ENCODE measurements at regions not wholly inside any gene's neighbourhood (a gene's known extent, or its start where the extent isn't known, plus 50 kb on each side); places are given as distances from the start of the nearest gene placed in this dataset.

DNA sequence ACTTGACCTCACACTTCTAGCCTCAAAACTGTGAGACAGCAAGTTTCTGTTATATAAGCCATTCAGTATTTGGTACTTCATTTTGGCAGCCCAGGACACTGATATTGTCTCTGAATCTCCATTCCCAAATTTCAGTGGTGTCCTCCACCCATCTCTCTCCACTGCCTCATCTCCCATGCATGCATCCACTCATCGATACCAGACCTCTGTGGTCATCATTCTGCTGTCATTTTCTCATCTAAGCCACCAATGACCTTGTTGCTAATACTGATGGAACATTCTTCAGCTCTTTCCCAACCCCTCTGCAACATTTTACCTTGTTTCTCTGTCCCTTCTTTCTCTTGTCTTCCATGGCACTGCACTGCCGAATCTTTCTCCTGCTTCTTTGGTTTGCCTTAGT lies 221.8 kb downstream of the SNX18 start:
- peaks cover 26% of the 10 kb centered on the region for H3F3A ChIP-seq (ENCODE audit: insufficient read depth, low read depth)
- no peak overlapping the region for H3K4me2 ChIP-seq
- peaks cover 43% of the 10 kb centered on the region for H3K4me1 ChIP-seq (replicated peaks; ENCODE audit: insufficient read depth)
- POLR2A ChIA-PET (ENCODE audit: unreplicated experiment), result no interaction called here
- no peak for DNase-seq
- no peaks in the 10 kb centered on the region for H3K27me3 ChIP-seq (ENCODE audit: insufficient read depth, low read depth)
- no peaks in the 10 kb centered on the region for H3K36me3 ChIP-seq (ENCODE audit: low read depth)
- TF ChIP-seq, protein P1, sequence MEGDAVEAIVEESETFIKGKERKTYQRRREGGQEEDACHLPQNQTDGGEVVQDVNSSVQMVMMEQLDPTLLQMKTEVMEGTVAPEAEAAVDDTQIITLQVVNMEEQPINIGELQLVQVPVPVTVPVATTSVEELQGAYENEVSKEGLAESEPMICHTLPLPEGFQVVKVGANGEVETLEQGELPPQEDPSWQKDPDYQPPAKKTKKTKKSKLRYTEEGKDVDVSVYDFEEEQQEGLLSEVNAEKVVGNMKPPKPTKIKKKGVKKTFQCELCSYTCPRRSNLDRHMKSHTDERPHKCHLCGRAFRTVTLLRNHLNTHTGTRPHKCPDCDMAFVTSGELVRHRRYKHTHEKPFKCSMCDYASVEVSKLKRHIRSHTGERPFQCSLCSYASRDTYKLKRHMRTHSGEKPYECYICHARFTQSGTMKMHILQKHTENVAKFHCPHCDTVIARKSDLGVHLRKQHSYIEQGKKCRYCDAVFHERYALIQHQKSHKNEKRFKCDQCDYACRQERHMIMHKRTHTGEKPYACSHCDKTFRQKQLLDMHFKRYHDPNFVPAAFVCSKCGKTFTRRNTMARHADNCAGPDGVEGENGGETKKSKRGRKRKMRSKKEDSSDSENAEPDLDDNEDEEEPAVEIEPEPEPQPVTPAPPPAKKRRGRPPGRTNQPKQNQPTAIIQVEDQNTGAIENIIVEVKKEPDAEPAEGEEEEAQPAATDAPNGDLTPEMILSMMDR (conservative IDR thresholded peaks at IDR 0.05), result no peak
- TF ChIP-seq EZH2 (IDR thresholded peaks at IDR 0.05; ENCODE audit: low read depth), result no peak
- H2AFZ ChIP-seq, result no peak overlapping the region
- CTCF ChIA-PET, result no interaction called here
- intact Hi-C loops (cut with micrococcal nuclease; ENCODE audit: unreplicated experiment), result no loop called here
- H3K9me2 ChIP-seq (ENCODE audit: insufficient read depth), result no peaks in the 10 kb centered on the region
- H3K79me2 ChIP-seq (ENCODE audit: low read depth), result no peaks in the 10 kb centered on the region
- no peak overlapping the region for H3K4me3 ChIP-seq
- no peaks in the 10 kb centered on the region for H4K20me1 ChIP-seq (ENCODE audit: insufficient read depth)
- no TSS peak for BruUV-seq (replicated peaks)
- H3K27ac ChIP-seq, result no peak overlapping the region
- no peaks in the 10 kb centered on the region for H3K9me3 ChIP-seq (ENCODE audit: insufficient read depth, low read depth)

DNA sequence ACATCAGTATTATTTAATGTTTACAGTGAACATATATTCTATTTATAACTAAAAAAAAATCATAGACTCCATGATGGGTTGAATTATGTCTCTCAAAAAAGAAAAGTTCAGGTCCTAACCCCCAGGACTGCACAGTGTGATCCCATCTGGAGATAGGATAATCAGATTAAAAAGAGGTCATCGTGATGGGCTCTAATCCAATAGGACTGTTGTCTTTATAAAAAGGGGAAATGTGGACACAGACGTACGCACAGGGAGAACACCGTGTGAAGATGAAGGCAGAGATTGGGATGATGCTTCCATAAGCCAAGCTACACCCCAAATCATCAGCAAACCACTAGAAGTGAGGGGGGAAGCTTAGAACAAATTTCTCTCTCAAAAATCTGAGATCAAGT lies 221.4 kb downstream of the SNX18 start:
- POLR2A ChIA-PET (ENCODE audit: unreplicated experiment), result no interaction called here
- no TSS peak for BruUV-seq (replicated peaks)
- no peaks in the 10 kb centered on the region for H3K9me3 ChIP-seq (ENCODE audit: insufficient read depth, low read depth)
- H3K27me3 ChIP-seq (ENCODE audit: insufficient read depth, low read depth), result no peaks in the 10 kb centered on the region
- DNase-seq, result no peak
- H3K9me2 ChIP-seq (ENCODE audit: insufficient read depth), result no peaks in the 10 kb centered on the region
- no peaks in the 10 kb centered on the region for H4K20me1 ChIP-seq (ENCODE audit: insufficient read depth)
- H3K4me1 ChIP-seq (replicated peaks; ENCODE audit: insufficient read depth), result peaks cover 39% of the 10 kb centered on the region
- H2AFZ ChIP-seq, result no peak overlapping the region
- no peaks in the 10 kb centered on the region for H3K79me2 ChIP-seq (ENCODE audit: low read depth)
- H3K27ac ChIP-seq, result no peak overlapping the region
- no peak overlapping the region for H3K4me2 ChIP-seq
- CTCF ChIA-PET, result no interaction called here
- H3K36me3 ChIP-seq (ENCODE audit: low read depth), result no peaks in the 10 kb centered on the region
- no peak overlapping the region for H3K4me3 ChIP-seq
- TF ChIP-seq EZH2 (IDR thresholded peaks at IDR 0.05; ENCODE audit: low read depth), result no peak
- TF ChIP-seq, protein P1 (conservative IDR thresholded peaks at IDR 0.05), result no peak
- intact Hi-C loops (cut with micrococcal nuclease; ENCODE audit: unreplicated experiment), result no loop called here
- peaks cover 24% of the 10 kb centered on the region for H3F3A ChIP-seq (ENCODE audit: insufficient read depth, low read depth)

DNA sequence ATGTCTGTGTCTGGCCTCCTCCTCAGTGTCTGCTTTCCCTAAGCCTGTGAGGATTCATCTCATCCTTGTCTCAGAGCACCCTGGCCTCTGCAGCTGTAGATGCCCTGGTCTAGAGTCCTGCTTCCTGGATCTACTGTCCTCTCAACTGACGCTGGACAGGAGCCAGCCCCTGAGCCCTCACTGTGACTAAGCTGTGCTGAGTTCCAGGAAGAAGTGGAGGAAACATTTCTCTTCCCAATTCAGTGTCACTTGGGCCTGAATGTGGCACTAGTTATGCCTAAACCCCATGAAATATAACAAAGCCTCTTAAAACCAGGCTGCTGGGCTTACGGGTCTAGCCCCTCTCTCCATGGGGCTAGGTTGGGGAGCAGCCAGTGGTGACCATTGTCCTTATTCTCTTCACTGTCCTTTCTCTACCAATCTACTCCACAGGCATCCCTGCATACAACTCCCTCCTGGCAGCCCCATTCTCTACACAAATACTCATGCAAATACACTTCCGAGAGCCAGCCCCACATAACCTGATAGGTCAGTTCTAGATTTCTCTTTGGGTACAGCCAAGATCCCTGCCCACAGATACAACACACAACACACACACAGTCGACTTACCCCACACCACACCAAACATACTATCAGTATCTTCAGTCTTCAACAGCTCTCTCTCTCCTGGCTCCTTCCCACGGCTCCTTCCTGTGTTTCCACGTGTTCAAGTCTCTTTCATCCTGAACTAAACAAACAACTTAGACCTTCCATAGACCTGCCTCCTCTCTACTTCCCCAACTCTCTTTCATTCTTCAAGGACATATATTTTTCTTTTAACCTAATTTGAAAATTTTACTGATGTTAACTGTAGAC lies 220.8 kb downstream of the SNX18 start:
- Histone ChIP-seq H3K27me3 (ENCODE audit: insufficient read depth, low read depth) (no peaks in the 10 kb centered on the region), H3K4me2 (no peak overlapping the region), H3F3A (ENCODE audit: insufficient read depth, low read depth) (peaks cover 18% of the 10 kb centered on the region), H4K20me1 (ENCODE audit: insufficient read depth) (no peaks in the 10 kb centered on the region), H3K79me2 (ENCODE audit: low read depth) (no peaks in the 10 kb centered on the region), H3K9me2 (ENCODE audit: insufficient read depth) (no peaks in the 10 kb centered on the region), H3K27ac (no peak overlapping the region), H3K4me3 (no peak overlapping the region), H2AFZ (no peak overlapping the region), H3K4me1 (replicated peaks; ENCODE audit: insufficient read depth) (peaks cover 33% of the 10 kb centered on the region), H3K36me3 (ENCODE audit: low read depth) (no peaks in the 10 kb centered on the region), H3K9me3 (ENCODE audit: insufficient read depth, low read depth) (no peaks in the 10 kb centered on the region)
- POLR2A ChIA-PET (ENCODE audit: unreplicated experiment), result no interaction called here
- CTCF ChIA-PET, result no interaction called here
- intact Hi-C loops (cut with micrococcal nuclease; ENCODE audit: unreplicated experiment), result no loop called here
- DNase-seq, result peak; percentile 25 to 57
- BruUV-seq (replicated peaks), result no TSS peak
- no peak for TF ChIP-seq EZH2 (IDR thresholded peaks at IDR 0.05; ENCODE audit: low read depth)
- TF ChIP-seq, protein P1 (conservative IDR thresholded peaks at IDR 0.05), result no peak

All from PC-9 (cell line).